Pancreas (tissue), 10 donors: ENCODE measurements at regions not wholly inside any gene's neighbourhood (a gene's known extent, or its start where the extent isn't known, plus 50 kb on each side); places are given as distances from the start of the nearest gene placed in this dataset.

ENCODE experiments used
- ATAC-seq, 4 donors: fragments of 200-7000 bp; cut with Tn5 transposase; one replicate each; pipeline versions ENCODE4 v1.8.0 to v1.9.1; 2020; ENCODE audit warnings: mild to moderate bottlenecking in 4 of 4, moderate library complexity in 4 of 4
- DNase-seq, 6 donors: peaks; one replicate each; pipeline ENCODE4 v3.0.0-alpha.2; 2020
- FAIRE-seq: peaks from 2 replicates; lab custom pipeline; 2012; peaks lifted over from hg19 to GRCh38; lab: Jason Lieb, UNC
- H3K27ac ChIP-seq, 4 donors: fragments of 200-600 bp; sonication (generic); 1 replicate in 3 of 4; 2 replicates in 1 of 4; pipeline versions ENCODE4 v1.5.0 to v1.8.0; 2020
- H3K27me3 ChIP-seq, 4 donors: fragments of 200-600 bp; one replicate each; pipeline ENCODE4 v1.8.0; 2021
- H3K36me3 ChIP-seq, 3 donors: fragments of 200-600 bp; sonication (generic) in 1 of 3; one replicate each; pipeline versions ENCODE4 v1.5.0 to v1.8.0; 2020 to 2021
- H3K4me1 ChIP-seq, 3 donors: fragments of 200-600 bp; one replicate each; pipeline ENCODE4 v1.8.0; 2021
- H3K4me3 ChIP-seq, 4 donors: fragments of 200-600 bp; sonication (generic) in 2 of 4; one replicate each; pipeline versions ENCODE4 v1.5.0 to v1.8.0; 2020 to 2021
- H3K9me3 ChIP-seq, 4 donors: fragments of 200-600 bp; one replicate each; pipeline ENCODE4 v1.8.0; 2021
- WGBS, 2 donors: extraction: QIAGEN DNeasy Blood & Tissue Kit; methylation state at CpG; one replicate each; pipeline ENCODE4 v1.1.7; 2013; 5-methylcytosine and 5-hydroxymethylcytosine counted together
- intact Hi-C, 3 donors: fragments of 100-400 bp; cut with DNase I; formaldehyde crosslinking; loops; one replicate each; pipeline versions ENCODE4 v1.11.1 to v1.14.2; 2022
- TF ChIP-seq, protein P1 (sequence below), 4 donors: fragments of 200-600 bp; sonication (generic) in 3 of 4; IDR thresholded peaks; one replicate each; pipeline versions ENCODE4 v1.5.0 to v1.8.0; 2021; ENCODE audit warnings: antibody characterized with exemption in 4 of 4
- donor health status: healthy with polysubstance abuse.
- donor health status: DM: no; HTN: no; CAD: no; lungs with moderate emphysema.
- donor health status: DM: no; HTN: no; CAD: no.
- donor health status: control.
- donor health status: control.
- donor health status: Bipolar disorder and iron deficiency.
- donor health status: DM: yes; HTN: yes; CAD: no.
- donor health status: DM: no; HTN: no; CAD: no.
- donor health status: DM: no; HTN: no; CAD: no.
- donor health status: DM: yes; HTN: yes; CAD: no.

DNA sequence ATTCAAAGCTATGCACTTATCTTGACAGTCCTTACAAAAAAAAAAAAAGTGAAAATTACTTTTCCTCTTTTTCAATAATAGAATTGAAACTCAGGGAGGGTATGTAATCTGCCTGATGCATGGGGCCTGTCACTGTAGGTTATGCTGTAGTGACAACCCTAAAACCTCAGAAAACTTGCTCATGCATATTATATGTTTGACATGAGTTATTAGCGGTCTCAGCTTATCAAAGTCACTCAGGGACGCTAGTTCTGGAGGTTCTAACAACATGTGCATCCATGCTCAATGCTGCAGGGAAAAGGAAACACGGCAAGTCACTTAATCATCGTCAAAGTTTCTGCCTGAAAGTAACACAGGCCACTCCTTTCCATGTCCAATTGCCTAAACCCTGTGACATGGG lies 78.4 kb upstream of the TMEM252 start:
- FAIRE-seq (no peak), DNase-seq (no peak), ATAC-seq (no peak)
- H3K4me3 ChIP-seq, result no peak overlapping the region
- no peak overlapping the region for H3K27ac ChIP-seq
- intact Hi-C loops, result no loop called here
- H3K4me1 ChIP-seq, result no peaks in the 10 kb centered on the region
- TF ChIP-seq, protein P1, sequence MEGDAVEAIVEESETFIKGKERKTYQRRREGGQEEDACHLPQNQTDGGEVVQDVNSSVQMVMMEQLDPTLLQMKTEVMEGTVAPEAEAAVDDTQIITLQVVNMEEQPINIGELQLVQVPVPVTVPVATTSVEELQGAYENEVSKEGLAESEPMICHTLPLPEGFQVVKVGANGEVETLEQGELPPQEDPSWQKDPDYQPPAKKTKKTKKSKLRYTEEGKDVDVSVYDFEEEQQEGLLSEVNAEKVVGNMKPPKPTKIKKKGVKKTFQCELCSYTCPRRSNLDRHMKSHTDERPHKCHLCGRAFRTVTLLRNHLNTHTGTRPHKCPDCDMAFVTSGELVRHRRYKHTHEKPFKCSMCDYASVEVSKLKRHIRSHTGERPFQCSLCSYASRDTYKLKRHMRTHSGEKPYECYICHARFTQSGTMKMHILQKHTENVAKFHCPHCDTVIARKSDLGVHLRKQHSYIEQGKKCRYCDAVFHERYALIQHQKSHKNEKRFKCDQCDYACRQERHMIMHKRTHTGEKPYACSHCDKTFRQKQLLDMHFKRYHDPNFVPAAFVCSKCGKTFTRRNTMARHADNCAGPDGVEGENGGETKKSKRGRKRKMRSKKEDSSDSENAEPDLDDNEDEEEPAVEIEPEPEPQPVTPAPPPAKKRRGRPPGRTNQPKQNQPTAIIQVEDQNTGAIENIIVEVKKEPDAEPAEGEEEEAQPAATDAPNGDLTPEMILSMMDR (IDR thresholded peaks at IDR 0.05), result no peak
- WGBS, 2 donors, result 65 to 72% methylated on average over 4 of the region's 4 CpGs
- no peaks in the 10 kb centered on the region for H3K36me3 ChIP-seq
- no peaks in the 10 kb centered on the region for H3K27me3 ChIP-seq
- H3K9me3 ChIP-seq, result no peaks in the 10 kb centered on the region

DNA sequence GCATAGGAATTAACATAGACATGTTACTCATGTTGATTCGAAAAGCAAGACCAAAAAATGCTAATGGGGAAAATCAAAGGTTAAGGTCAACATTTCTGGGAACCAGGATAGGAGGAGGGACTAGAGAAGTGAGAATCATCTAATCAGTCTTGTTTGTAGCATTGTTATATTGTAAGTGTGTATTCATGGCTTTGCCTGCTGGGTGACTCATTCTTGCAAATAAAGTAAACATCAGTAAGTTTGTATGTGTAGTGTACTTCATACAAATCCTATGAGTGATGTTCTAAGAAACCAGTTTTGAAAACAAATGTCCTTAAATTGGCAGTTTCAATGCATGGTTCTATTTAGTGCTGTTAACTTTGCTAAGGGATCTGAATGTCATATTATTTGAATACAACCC lies 79.0 kb upstream of the TMEM252 start:
- TF ChIP-seq, protein P1 (IDR thresholded peaks at IDR 0.05), result no peak
- Histone ChIP-seq H3K27me3 (no peaks in the 10 kb centered on the region), H3K36me3 (no peaks in the 10 kb centered on the region), H3K4me1 (no peaks in the 10 kb centered on the region), H3K27ac (no peak overlapping the region), H3K4me3 (no peak overlapping the region), H3K9me3 (no peaks in the 10 kb centered on the region)
- 53 to 68% methylated on average over 1 of the region's 1 CpG for WGBS, 2 donors
- DNase-seq (no peak), ATAC-seq (no peak), FAIRE-seq (no peak)
- intact Hi-C loops, result no loop called here

DNA sequence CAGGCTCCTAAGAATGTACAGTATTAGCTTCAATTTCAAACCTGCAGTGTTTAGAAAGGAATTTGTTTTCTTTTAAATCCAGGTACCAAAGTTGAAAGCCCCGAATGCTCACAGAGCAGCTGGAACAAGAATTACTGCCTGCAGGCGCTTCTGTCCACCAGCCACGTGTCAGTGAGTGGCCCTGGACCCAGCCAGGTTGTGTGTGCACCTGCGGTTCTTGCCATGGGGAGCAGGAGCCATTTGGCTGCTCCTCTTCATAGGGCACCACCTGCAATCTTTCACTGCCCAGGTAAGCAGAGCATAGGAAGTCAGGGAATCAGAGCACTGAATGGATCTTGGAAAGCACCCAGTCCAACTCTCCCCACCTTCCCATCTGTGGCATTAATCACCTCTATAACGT lies 79.5 kb upstream of the PIP5K1B start:
- DNase-seq (peak; percentile 40 to 60 (median 51)), FAIRE-seq (no peak), ATAC-seq (peak; percentile 75 to 94 (median 87))
- 24% methylated on average over 5 of the region's 5 CpGs for WGBS, 2 donors
- Histone ChIP-seq H3K4me1 (no peaks in the 10 kb centered on the region), H3K36me3 (no peaks in the 10 kb centered on the region), H3K9me3 (no peaks in the 10 kb centered on the region), H3K27ac (no peak overlapping the region), H3K27me3 (no peaks in the 10 kb centered on the region), H3K4me3 (no peak overlapping the region)
- intact Hi-C loops, result no loop called here
- TF ChIP-seq, protein P1 (IDR thresholded peaks at IDR 0.05), result no peak

DNA sequence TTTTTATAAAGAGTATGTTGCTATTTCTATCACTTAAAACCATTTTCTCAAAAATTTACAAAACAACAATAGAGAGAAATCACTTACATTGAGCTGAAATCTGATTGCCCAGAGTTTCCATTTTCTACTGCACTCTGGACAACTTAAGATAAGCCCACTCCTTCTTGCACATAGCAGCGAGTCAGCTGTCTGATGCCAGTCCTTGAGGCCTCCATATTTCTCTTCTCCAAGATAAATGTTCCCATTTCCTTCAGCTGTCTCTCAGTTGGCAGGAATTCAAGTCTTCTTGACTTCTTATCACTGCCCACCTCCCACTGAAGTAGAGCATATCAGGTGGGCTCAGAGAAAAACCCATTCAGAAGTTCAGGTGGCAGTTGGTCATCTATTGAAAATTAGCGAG lies 78.5 kb upstream of the PIP5K1B start:
- ATAC-seq, result no peak
- Histone ChIP-seq H3K27me3 (no peaks in the 10 kb centered on the region), H3K9me3 (no peaks in the 10 kb centered on the region), H3K27ac (no peak overlapping the region), H3K4me3 (no peak overlapping the region), H3K36me3 (no peaks in the 10 kb centered on the region), H3K4me1 (no peaks in the 10 kb centered on the region)
- FAIRE-seq, result no peak
- TF ChIP-seq, protein P1 (IDR thresholded peaks at IDR 0.05), result no peak
- intact Hi-C loops, result no loop called here
- no peak for DNase-seq
- 85 to 87% methylated on average over 2 of the region's 2 CpGs for WGBS, 2 donors

DNA sequence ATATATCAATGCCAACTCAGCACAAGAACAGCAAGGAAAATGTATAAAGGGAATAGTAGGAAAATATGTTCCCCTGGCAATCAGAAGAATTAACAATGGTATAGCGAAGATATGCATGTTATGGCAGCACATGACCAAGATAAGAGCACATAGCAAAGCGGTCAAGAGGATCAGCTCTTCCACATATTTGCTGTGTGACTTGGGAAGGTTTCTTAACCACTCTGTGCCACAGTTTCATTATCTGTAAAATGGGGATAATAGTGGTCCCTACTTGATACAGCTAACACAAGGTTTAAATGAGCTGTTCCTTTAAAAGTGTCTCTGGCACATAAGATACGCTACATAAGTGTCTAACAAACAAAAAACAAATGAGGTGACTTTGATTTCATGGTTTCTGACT lies 77.9 kb upstream of the PIP5K1B start:
- H3K27me3 ChIP-seq, result no peaks in the 10 kb centered on the region
- 92 to 95% methylated on average over 3 of the region's 3 CpGs for WGBS, 2 donors
- H3K36me3 ChIP-seq, result no peaks in the 10 kb centered on the region
- H3K4me3 ChIP-seq, result no peak overlapping the region
- ATAC-seq, result no peak
- H3K4me1 ChIP-seq, result no peaks in the 10 kb centered on the region
- FAIRE-seq, result no peak
- intact Hi-C loops, result no loop called here
- H3K9me3 ChIP-seq, result no peaks in the 10 kb centered on the region
- no peak for DNase-seq
- no peak overlapping the region for H3K27ac ChIP-seq
- TF ChIP-seq, protein P1 (IDR thresholded peaks at IDR 0.05), result no peak
